ENCODE measurements at regions not wholly inside any gene's neighbourhood (a gene's known extent, or its start where the extent isn't known, plus 50 kb on each side); places are given as distances from the start of the nearest gene placed in this dataset.

- no peak overlapping the region for H3K4me3 ChIP-seq (ENCODE audit: low read depth in 1 of 2, low read length in 2 of 2)
- no peak overlapping the region for H3K4me2 ChIP-seq (ENCODE audit: insufficient read depth, low read length)
- H3K79me2 ChIP-seq (ENCODE audit: insufficient read depth, low read length), result no peaks in the 10 kb centered on the region
- H3K27me3 ChIP-seq (ENCODE audit: insufficient read depth, low read length, poor library complexity), result no peaks in the 10 kb centered on the region
- no peak for TF ChIP-seq EZH2 (IDR thresholded peaks at IDR 0.05; ENCODE audit: borderline replicate concordance, low read depth, low read length, severe bottlenecking)
- no peak for TF ChIP-seq CTCF (IDR thresholded peaks at IDR 0.05; ENCODE audit: borderline replicate concordance, extremely low read depth, low read length, poor library complexity, severe bottlenecking)
- H4K20me1 ChIP-seq (ENCODE audit: insufficient read depth, low read length), result no peaks in the 10 kb centered on the region
- H3K9me3 ChIP-seq (ENCODE audit: insufficient read depth, low read length, severe bottlenecking), result no peaks in the 10 kb centered on the region
- H3K4me1 ChIP-seq (ENCODE audit: insufficient read depth, low read length), result no peaks in the 10 kb centered on the region
- no peak overlapping the region for H3K9ac ChIP-seq (ENCODE audit: low read depth, low read length)
- no peaks in the 10 kb centered on the region for H3K36me3 ChIP-seq (ENCODE audit: insufficient read depth, low read length)
- H3K27ac ChIP-seq (ENCODE audit: low read length), result no peak overlapping the region
- ATAC-seq (ENCODE audit: insufficient read depth, low read depth), result no peak
- no peak for DNase-seq
- no peak overlapping the region for H2AFZ ChIP-seq (ENCODE audit: low read depth, low read length)
Measured at GRCh38 chr3:154734468-154734867, 304.5 kb upstream of the GPR149 start.

- ATAC-seq (ENCODE audit: insufficient read depth, low read depth) (no peak), DNase-seq (no peak)
- TF ChIP-seq EZH2 (IDR thresholded peaks at IDR 0.05; ENCODE audit: borderline replicate concordance, low read depth, low read length, severe bottlenecking), result no peak
- TF ChIP-seq CTCF (IDR thresholded peaks at IDR 0.05; ENCODE audit: borderline replicate concordance, extremely low read depth, low read length, poor library complexity, severe bottlenecking), result no peak
- Histone ChIP-seq H3K4me3 (ENCODE audit: low read depth in 1 of 2, low read length in 2 of 2) (no peak overlapping the region), H3K79me2 (ENCODE audit: insufficient read depth, low read length) (no peaks in the 10 kb centered on the region), H3K4me2 (ENCODE audit: insufficient read depth, low read length) (no peak overlapping the region), H3K27me3 (ENCODE audit: insufficient read depth, low read length, poor library complexity) (no peaks in the 10 kb centered on the region), H4K20me1 (ENCODE audit: insufficient read depth, low read length) (no peaks in the 10 kb centered on the region), H2AFZ (ENCODE audit: low read depth, low read length) (no peak overlapping the region), H3K9me3 (ENCODE audit: insufficient read depth, low read length, severe bottlenecking) (no peaks in the 10 kb centered on the region), H3K36me3 (ENCODE audit: insufficient read depth, low read length) (no peaks in the 10 kb centered on the region), H3K27ac (ENCODE audit: low read length) (no peak overlapping the region), H3K9ac (ENCODE audit: low read depth, low read length) (no peak overlapping the region), H3K4me1 (ENCODE audit: insufficient read depth, low read length) (no peaks in the 10 kb centered on the region)
Measured at GRCh38 chr3:154730186-154730585, 300.2 kb upstream of the GPR149 start.

GRCh38 chr3:154729741-154730140, 299.8 kb upstream of the GPR149 start:
- Histone ChIP-seq H3K9ac (ENCODE audit: low read depth, low read length) (no peak overlapping the region), H3K4me1 (ENCODE audit: insufficient read depth, low read length) (no peaks in the 10 kb centered on the region), H4K20me1 (ENCODE audit: insufficient read depth, low read length) (no peaks in the 10 kb centered on the region), H3K9me3 (ENCODE audit: insufficient read depth, low read length, severe bottlenecking) (no peaks in the 10 kb centered on the region), H3K27me3 (ENCODE audit: insufficient read depth, low read length, poor library complexity) (no peaks in the 10 kb centered on the region), H2AFZ (ENCODE audit: low read depth, low read length) (no peak overlapping the region), H3K79me2 (ENCODE audit: insufficient read depth, low read length) (no peaks in the 10 kb centered on the region), H3K36me3 (ENCODE audit: insufficient read depth, low read length) (no peaks in the 10 kb centered on the region), H3K4me3 (ENCODE audit: low read depth in 1 of 2, low read length in 2 of 2) (no peak overlapping the region), H3K27ac (ENCODE audit: low read length) (no peak overlapping the region), H3K4me2 (ENCODE audit: insufficient read depth, low read length) (no peak overlapping the region)
- TF ChIP-seq CTCF (IDR thresholded peaks at IDR 0.05; ENCODE audit: borderline replicate concordance, extremely low read depth, low read length, poor library complexity, severe bottlenecking) (no peak), EZH2 (IDR thresholded peaks at IDR 0.05; ENCODE audit: borderline replicate concordance, low read depth, low read length, severe bottlenecking) (no peak)
- ATAC-seq (ENCODE audit: insufficient read depth, low read depth) (no peak), DNase-seq (no peak)

- Histone ChIP-seq H3K4me1 (ENCODE audit: insufficient read depth, low read length) (no peaks in the 10 kb centered on the region), H3K27me3 (ENCODE audit: insufficient read depth, low read length, poor library complexity) (no peaks in the 10 kb centered on the region), H3K9ac (ENCODE audit: low read depth, low read length) (no peak overlapping the region), H3K27ac (ENCODE audit: low read length) (no peak overlapping the region), H3K36me3 (ENCODE audit: insufficient read depth, low read length) (no peaks in the 10 kb centered on the region), H3K9me3 (ENCODE audit: insufficient read depth, low read length, severe bottlenecking) (no peaks in the 10 kb centered on the region), H2AFZ (ENCODE audit: low read depth, low read length) (no peak overlapping the region), H4K20me1 (ENCODE audit: insufficient read depth, low read length) (no peaks in the 10 kb centered on the region), H3K4me2 (ENCODE audit: insufficient read depth, low read length) (no peak overlapping the region), H3K4me3 (ENCODE audit: low read depth in 1 of 2, low read length in 2 of 2) (no peak overlapping the region), H3K79me2 (ENCODE audit: insufficient read depth, low read length) (no peaks in the 10 kb centered on the region)
- no peak for TF ChIP-seq CTCF (IDR thresholded peaks at IDR 0.05; ENCODE audit: borderline replicate concordance, extremely low read depth, low read length, poor library complexity, severe bottlenecking)
- TF ChIP-seq EZH2 (IDR thresholded peaks at IDR 0.05; ENCODE audit: borderline replicate concordance, low read depth, low read length, severe bottlenecking), result no peak
- no peak for DNase-seq
- ATAC-seq (ENCODE audit: insufficient read depth, low read depth), result no peak
Measured at GRCh38 chr3:154728285-154728684, 298.3 kb upstream of the GPR149 start.
